GM18498 (cell line): ENCODE measurements at regions not wholly inside any gene's neighbourhood (a gene's known extent, or its start where the extent isn't known, plus 50 kb on each side); places are given as distances from the start of the nearest gene placed in this dataset.

Source experiments
- ATAC-seq: cut with Tn5 transposase; IDR thresholded peaks from one replicate; pipeline ENCODE4 v1.9.1; 2021; ENCODE audit warnings: mild to moderate bottlenecking, moderate library complexity; ENCODE audit not compliant: unreplicated experiment

- ATAC-seq, result no peak
Measured at GRCh38 chr14:100463937-100464336, 123.3 kb downstream of the BEGAIN start.

GRCh38 chr14:100466111-100466856 is 120.9 kb downstream of the BEGAIN start:
- ATAC-seq, result no peak

- no peak for ATAC-seq
Measured at GRCh38 chr14:100467046-100467750, 120.0 kb downstream of the BEGAIN start.

- no peak for ATAC-seq
Measured at GRCh38 chr14:100467939-100468338, 119.3 kb downstream of the BEGAIN start.

- no peak for ATAC-seq
Measured at GRCh38 chr14:100468557-100468956, 118.7 kb downstream of the BEGAIN start.

- no peak for ATAC-seq
Measured at GRCh38 chr14:100469632-100470522, 117.3 kb downstream of the BEGAIN start.

- no peak for ATAC-seq
Measured at GRCh38 chr14:100470523-100470897, 116.7 kb downstream of the BEGAIN start.

GRCh38 chr14:100471441-100472093 is 115.7 kb downstream of the BEGAIN start:
- no peak for ATAC-seq

GRCh38 chr14:100472094-100472455 is 115.1 kb downstream of the BEGAIN start:
- no peak for ATAC-seq

GRCh38 chr14:100472491-100472890 is 114.7 kb downstream of the BEGAIN start:
- no peak for ATAC-seq

GRCh38 chr14:100473249-100473648 is 114.0 kb downstream of the BEGAIN start:
- ATAC-seq, result no peak

- ATAC-seq, result no peak
Measured at GRCh38 chr14:100474196-100474595, 113.0 kb downstream of the BEGAIN start.

- ATAC-seq, result no peak
Measured at GRCh38 chr14:100475268-100475667, 111.9 kb downstream of the BEGAIN start.

GRCh38 chr14:100476012-100476822 is 111.0 kb downstream of the BEGAIN start:
- ATAC-seq, result no peak

GRCh38 chr14:100484531-100485267 is 102.5 kb downstream of the BEGAIN start:
- no peak for ATAC-seq

- no peak for ATAC-seq
Measured at GRCh38 chr14:100486025-100486828, 101.0 kb downstream of the BEGAIN start.
